ENCODE measurements at regions not wholly inside any gene's neighbourhood (a gene's known extent, or its start where the extent isn't known, plus 50 kb on each side); places are given as distances from the start of the nearest gene placed in this dataset.

DNA sequence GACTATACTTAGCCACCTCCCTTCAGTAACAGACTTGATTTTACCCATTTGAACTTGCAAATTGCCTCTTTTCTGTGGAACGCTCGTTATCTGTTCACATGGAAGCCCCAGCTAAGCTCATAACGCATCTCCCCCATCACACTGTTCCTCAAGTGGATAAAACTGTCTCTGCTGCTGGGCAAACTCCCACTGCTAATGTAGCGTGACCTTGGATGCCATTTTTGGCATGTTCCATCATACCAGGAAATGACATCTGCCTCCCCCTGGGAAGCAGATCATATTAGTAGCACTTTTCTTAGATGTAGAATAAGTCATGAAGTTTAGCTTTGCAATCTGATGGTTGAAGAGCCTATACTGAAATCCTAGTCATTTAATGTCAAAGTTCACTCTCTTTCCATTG, 528.7 kb upstream of the PLXNA2 start:
- Histone ChIP-seq H3K36me3 (ENCODE audit: insufficient read depth, low read length) (no peaks in the 10 kb centered on the region), H3K9me3 (ENCODE audit: insufficient read depth, low read length, severe bottlenecking) (no peaks in the 10 kb centered on the region), H3K4me2 (ENCODE audit: insufficient read depth, low read length) (no peak overlapping the region), H3K9ac (ENCODE audit: low read depth, low read length) (no peak overlapping the region), H4K20me1 (ENCODE audit: insufficient read depth, low read length) (no peaks in the 10 kb centered on the region), H3K79me2 (ENCODE audit: insufficient read depth, low read length) (no peaks in the 10 kb centered on the region), H3K27ac (ENCODE audit: low read length) (no peak overlapping the region), H3K4me1 (ENCODE audit: insufficient read depth, low read length) (no peaks in the 10 kb centered on the region), H2AFZ (ENCODE audit: low read depth, low read length) (no peak overlapping the region), H3K4me3 (ENCODE audit: low read depth in 1 of 2, low read length in 2 of 2) (no peak overlapping the region), H3K27me3 (ENCODE audit: insufficient read depth, low read length, poor library complexity) (peaks cover 4% of the 10 kb centered on the region)
- DNase-seq: no peak
- TF ChIP-seq EZH2 (IDR thresholded peaks at IDR 0.05; ENCODE audit: borderline replicate concordance, low read depth, low read length, severe bottlenecking): no peak
- TF ChIP-seq, protein P1, sequence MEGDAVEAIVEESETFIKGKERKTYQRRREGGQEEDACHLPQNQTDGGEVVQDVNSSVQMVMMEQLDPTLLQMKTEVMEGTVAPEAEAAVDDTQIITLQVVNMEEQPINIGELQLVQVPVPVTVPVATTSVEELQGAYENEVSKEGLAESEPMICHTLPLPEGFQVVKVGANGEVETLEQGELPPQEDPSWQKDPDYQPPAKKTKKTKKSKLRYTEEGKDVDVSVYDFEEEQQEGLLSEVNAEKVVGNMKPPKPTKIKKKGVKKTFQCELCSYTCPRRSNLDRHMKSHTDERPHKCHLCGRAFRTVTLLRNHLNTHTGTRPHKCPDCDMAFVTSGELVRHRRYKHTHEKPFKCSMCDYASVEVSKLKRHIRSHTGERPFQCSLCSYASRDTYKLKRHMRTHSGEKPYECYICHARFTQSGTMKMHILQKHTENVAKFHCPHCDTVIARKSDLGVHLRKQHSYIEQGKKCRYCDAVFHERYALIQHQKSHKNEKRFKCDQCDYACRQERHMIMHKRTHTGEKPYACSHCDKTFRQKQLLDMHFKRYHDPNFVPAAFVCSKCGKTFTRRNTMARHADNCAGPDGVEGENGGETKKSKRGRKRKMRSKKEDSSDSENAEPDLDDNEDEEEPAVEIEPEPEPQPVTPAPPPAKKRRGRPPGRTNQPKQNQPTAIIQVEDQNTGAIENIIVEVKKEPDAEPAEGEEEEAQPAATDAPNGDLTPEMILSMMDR (IDR thresholded peaks at IDR 0.05; ENCODE audit: borderline replicate concordance, extremely low read depth, low read length, poor library complexity, severe bottlenecking): no peak
- ATAC-seq (ENCODE audit: insufficient read depth, low read depth): no peak

DNA sequence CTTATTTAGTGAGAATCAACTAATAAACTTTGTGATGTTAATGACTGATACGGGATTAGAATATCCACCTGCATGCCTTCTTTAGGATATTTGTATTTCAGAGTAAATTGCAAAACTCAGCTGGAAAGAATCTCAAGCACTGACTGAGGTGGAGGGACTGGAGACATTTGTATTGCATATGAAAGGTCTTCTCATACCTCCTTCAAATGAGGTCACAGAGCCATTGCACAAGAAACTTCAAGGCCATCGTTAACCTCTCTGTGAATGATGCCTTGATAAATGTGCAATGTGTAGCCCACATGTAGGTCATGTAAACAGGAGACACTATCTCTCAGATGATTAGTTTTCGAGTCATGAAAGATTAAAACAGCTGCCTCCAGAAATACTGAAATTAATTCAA, 531.7 kb upstream of the PLXNA2 start:
- no peak overlapping the region for H2AFZ ChIP-seq (ENCODE audit: low read depth, low read length)

DNA sequence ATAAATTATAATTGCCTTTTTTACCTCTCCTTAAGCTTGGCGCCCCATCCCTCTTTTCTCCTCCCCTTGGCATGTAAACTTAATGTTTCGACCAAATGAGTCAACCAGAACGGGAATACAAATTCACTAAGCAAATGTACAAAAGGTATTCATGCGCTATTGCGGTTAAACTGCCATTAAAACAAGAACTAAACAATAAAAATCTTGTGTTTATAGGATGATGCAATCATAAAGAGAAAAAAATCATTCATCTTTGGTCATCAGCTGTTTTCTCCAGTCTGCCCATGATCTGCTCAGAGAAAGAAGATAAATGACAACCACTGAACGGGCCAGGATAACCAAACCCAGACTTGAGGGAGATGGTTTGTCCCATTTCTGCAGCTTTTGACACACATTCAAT, 534.2 kb upstream of the PLXNA2 start:
- DNase-seq: no peak
- Histone ChIP-seq H3K36me3 (ENCODE audit: insufficient read depth, low read length) (no peaks in the 10 kb centered on the region), H3K9ac (ENCODE audit: low read depth, low read length) (no peak overlapping the region), H3K9me3 (ENCODE audit: insufficient read depth, low read length, severe bottlenecking) (no peaks in the 10 kb centered on the region), H3K27me3 (ENCODE audit: insufficient read depth, low read length, poor library complexity) (peaks cover 4% of the 10 kb centered on the region), H3K4me2 (ENCODE audit: insufficient read depth, low read length) (no peak overlapping the region), H4K20me1 (ENCODE audit: insufficient read depth, low read length) (no peaks in the 10 kb centered on the region), H2AFZ (ENCODE audit: low read depth, low read length) (no peak overlapping the region), H3K4me3 (ENCODE audit: low read depth in 1 of 2, low read length in 2 of 2) (no peak overlapping the region), H3K79me2 (ENCODE audit: insufficient read depth, low read length) (no peaks in the 10 kb centered on the region), H3K4me1 (ENCODE audit: insufficient read depth, low read length) (no peaks in the 10 kb centered on the region), H3K27ac (ENCODE audit: low read length) (no peak overlapping the region)
- ATAC-seq (ENCODE audit: insufficient read depth, low read depth): no peak
- TF ChIP-seq, protein P1 (IDR thresholded peaks at IDR 0.05; ENCODE audit: borderline replicate concordance, extremely low read depth, low read length, poor library complexity, severe bottlenecking): no peak
- no peak for TF ChIP-seq EZH2 (IDR thresholded peaks at IDR 0.05; ENCODE audit: borderline replicate concordance, low read depth, low read length, severe bottlenecking)

More for the DNA sequence above, 531.7 kb upstream of the PLXNA2 start:
- Histone ChIP-seq H4K20me1 (ENCODE audit: insufficient read depth, low read length) (no peaks in the 10 kb centered on the region), H3K36me3 (ENCODE audit: insufficient read depth, low read length) (no peaks in the 10 kb centered on the region), H3K4me3 (ENCODE audit: low read depth in 1 of 2, low read length in 2 of 2) (no peak overlapping the region), H3K9me3 (ENCODE audit: insufficient read depth, low read length, severe bottlenecking) (no peaks in the 10 kb centered on the region), H3K4me1 (ENCODE audit: insufficient read depth, low read length) (no peaks in the 10 kb centered on the region), H3K4me2 (ENCODE audit: insufficient read depth, low read length) (no peak overlapping the region), H3K79me2 (ENCODE audit: insufficient read depth, low read length) (no peaks in the 10 kb centered on the region), H3K27me3 (ENCODE audit: insufficient read depth, low read length, poor library complexity) (peaks cover 8% of the 10 kb centered on the region), H3K9ac (ENCODE audit: low read depth, low read length) (no peak overlapping the region), H3K27ac (ENCODE audit: low read length) (no peak overlapping the region)
- TF ChIP-seq, protein P1 (IDR thresholded peaks at IDR 0.05; ENCODE audit: borderline replicate concordance, extremely low read depth, low read length, poor library complexity, severe bottlenecking): no peak
- TF ChIP-seq EZH2 (IDR thresholded peaks at IDR 0.05; ENCODE audit: borderline replicate concordance, low read depth, low read length, severe bottlenecking): no peak
- no peak for ATAC-seq (ENCODE audit: insufficient read depth, low read depth)
- DNase-seq: no peak

Measured in DND-41 (cell line).